ENCODE measurements at regions not wholly inside any gene's neighbourhood (a gene's known extent, or its start where the extent isn't known, plus 50 kb on each side); places are given as distances from the start of the nearest gene placed in this dataset.

DNA sequence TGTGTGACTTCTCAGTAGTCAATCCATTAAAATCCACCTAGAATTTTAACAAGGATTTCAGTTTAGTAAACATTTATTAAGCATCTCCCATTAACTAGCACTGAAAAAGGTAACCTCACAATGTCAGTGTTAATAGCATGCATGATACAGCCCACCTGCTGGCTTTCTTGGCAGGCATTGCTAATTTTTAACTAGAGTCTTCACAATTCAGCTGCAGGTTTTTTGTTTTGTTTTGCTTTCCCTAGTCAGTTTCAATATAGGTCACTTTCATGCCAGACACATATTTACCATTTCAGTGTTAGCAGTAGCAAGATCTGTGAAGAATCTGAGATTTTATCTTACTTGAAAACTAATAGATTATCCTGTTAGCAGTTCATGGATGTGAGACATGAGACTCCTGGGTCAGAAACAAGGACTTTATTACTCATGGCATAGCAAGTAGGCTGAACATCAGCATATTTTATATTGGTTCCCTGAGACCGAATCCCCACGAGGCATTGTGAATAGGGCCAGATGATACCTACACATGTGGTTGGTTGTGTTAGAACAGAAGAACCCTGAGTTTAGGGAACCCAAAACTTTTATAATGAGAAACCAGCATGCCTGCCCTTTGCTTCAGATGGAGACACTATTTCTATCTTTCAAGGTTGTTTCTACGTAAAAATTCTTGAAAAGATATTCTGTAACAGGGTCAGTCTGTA is 198.0 kb upstream of the HTR2A start:
- Histone ChIP-seq H3K4me2 (ENCODE audit: low read length) (no peak overlapping the region), H3K27ac (ENCODE audit: low read length) (no peak overlapping the region), H2AFZ (ENCODE audit: low read depth, low read length) (no peak overlapping the region)

DNA sequence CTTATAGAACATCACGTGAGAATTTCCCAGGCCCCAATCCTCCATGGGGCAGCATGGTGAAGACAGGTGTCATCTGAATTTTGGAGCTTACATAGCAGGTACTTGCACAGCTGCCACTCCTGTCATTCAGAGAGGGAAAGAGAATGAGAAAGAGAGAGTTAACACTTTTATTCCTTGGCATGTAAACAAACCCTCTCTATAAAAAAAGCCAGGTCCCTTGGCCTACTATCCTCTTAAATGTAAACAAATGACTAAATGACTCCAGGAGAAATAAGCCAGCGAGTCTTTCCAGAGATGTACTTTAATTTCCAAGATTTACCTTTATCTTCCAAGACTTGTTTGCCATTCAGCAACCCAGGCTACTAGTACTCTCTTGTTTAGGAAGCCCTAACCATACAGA is 195.3 kb upstream of the HTR2A start:
- Histone ChIP-seq H3K9me3 (ENCODE audit: low read length) (no peaks in the 10 kb centered on the region), H3F3A (ENCODE audit: insufficient read depth, low read length, poor library complexity, severe bottlenecking) (no peaks in the 10 kb centered on the region), H3K4me3 (ENCODE audit: low read length) (no peak overlapping the region), H3K9me2 (ENCODE audit: insufficient read depth, low read length) (no peaks in the 10 kb centered on the region), H2AFZ (ENCODE audit: low read depth, low read length) (no peak overlapping the region), H3K36me3 (ENCODE audit: insufficient read depth, low read length) (no peaks in the 10 kb centered on the region), H3K9ac (ENCODE audit: low read length) (no peak overlapping the region), H4K20me1 (ENCODE audit: insufficient read depth) (no peaks in the 10 kb centered on the region), H3K79me2 (replicated peaks; ENCODE audit: insufficient read depth, low read length) (no peaks in the 10 kb centered on the region), H3K27me3 (ENCODE audit: insufficient read depth, low read depth, low read length) (no peaks in the 10 kb centered on the region), H3K27ac (ENCODE audit: low read length) (no peak overlapping the region), H3K4me2 (ENCODE audit: low read length) (no peak overlapping the region)
- TF ChIP-seq MXI1 (conservative IDR thresholded peaks at IDR 0.05; ENCODE audit: poor library complexity, severe bottlenecking) (no peak), TAF1 (IDR thresholded peaks at IDR 0.05; ENCODE audit: low read depth) (no peak), SMC3 (conservative IDR thresholded peaks at IDR 0.05; ENCODE audit: poor library complexity) (no peak), EZH2 (IDR thresholded peaks at IDR 0.05; ENCODE audit: borderline replicate concordance, insufficient read depth, low read length, poor library complexity, severe bottlenecking) (no peak), EP300 (conservative IDR thresholded peaks at IDR 0.05; ENCODE audit: poor library complexity, severe bottlenecking) (no peak), POLR2AphosphoS5 (IDR thresholded peaks at IDR 0.05) (no peak), RAD21 (conservative IDR thresholded peaks at IDR 0.05) (no peak)
- TF ChIP-seq, protein P1, sequence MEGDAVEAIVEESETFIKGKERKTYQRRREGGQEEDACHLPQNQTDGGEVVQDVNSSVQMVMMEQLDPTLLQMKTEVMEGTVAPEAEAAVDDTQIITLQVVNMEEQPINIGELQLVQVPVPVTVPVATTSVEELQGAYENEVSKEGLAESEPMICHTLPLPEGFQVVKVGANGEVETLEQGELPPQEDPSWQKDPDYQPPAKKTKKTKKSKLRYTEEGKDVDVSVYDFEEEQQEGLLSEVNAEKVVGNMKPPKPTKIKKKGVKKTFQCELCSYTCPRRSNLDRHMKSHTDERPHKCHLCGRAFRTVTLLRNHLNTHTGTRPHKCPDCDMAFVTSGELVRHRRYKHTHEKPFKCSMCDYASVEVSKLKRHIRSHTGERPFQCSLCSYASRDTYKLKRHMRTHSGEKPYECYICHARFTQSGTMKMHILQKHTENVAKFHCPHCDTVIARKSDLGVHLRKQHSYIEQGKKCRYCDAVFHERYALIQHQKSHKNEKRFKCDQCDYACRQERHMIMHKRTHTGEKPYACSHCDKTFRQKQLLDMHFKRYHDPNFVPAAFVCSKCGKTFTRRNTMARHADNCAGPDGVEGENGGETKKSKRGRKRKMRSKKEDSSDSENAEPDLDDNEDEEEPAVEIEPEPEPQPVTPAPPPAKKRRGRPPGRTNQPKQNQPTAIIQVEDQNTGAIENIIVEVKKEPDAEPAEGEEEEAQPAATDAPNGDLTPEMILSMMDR (IDR thresholded peaks at IDR 0.05; ENCODE audit: poor library complexity, severe bottlenecking), result no peak
- TF ChIP-seq, protein P2, sequence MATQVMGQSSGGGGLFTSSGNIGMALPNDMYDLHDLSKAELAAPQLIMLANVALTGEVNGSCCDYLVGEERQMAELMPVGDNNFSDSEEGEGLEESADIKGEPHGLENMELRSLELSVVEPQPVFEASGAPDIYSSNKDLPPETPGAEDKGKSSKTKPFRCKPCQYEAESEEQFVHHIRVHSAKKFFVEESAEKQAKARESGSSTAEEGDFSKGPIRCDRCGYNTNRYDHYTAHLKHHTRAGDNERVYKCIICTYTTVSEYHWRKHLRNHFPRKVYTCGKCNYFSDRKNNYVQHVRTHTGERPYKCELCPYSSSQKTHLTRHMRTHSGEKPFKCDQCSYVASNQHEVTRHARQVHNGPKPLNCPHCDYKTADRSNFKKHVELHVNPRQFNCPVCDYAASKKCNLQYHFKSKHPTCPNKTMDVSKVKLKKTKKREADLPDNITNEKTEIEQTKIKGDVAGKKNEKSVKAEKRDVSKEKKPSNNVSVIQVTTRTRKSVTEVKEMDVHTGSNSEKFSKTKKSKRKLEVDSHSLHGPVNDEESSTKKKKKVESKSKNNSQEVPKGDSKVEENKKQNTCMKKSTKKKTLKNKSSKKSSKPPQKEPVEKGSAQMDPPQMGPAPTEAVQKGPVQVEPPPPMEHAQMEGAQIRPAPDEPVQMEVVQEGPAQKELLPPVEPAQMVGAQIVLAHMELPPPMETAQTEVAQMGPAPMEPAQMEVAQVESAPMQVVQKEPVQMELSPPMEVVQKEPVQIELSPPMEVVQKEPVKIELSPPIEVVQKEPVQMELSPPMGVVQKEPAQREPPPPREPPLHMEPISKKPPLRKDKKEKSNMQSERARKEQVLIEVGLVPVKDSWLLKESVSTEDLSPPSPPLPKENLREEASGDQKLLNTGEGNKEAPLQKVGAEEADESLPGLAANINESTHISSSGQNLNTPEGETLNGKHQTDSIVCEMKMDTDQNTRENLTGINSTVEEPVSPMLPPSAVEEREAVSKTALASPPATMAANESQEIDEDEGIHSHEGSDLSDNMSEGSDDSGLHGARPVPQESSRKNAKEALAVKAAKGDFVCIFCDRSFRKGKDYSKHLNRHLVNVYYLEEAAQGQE (IDR thresholded peaks at IDR 0.05; ENCODE audit: borderline replicate concordance), result no peak

More for the DNA sequence above, 198.0 kb upstream of the HTR2A start:
- Histone ChIP-seq H4K20me1 (ENCODE audit: insufficient read depth) (no peaks in the 10 kb centered on the region), H3K79me2 (replicated peaks; ENCODE audit: insufficient read depth, low read length) (no peaks in the 10 kb centered on the region), H3K9me3 (ENCODE audit: low read length) (no peaks in the 10 kb centered on the region), H3K9ac (ENCODE audit: low read length) (no peak overlapping the region), H3K4me3 (ENCODE audit: low read length) (no peak overlapping the region), H3K36me3 (ENCODE audit: insufficient read depth, low read length) (no peaks in the 10 kb centered on the region), H3F3A (ENCODE audit: insufficient read depth, low read length, poor library complexity, severe bottlenecking) (no peaks in the 10 kb centered on the region), H3K27me3 (ENCODE audit: insufficient read depth, low read depth, low read length) (no peaks in the 10 kb centered on the region), H3K9me2 (ENCODE audit: insufficient read depth, low read length) (no peaks in the 10 kb centered on the region)
- no peak for TF ChIP-seq EP300 (conservative IDR thresholded peaks at IDR 0.05; ENCODE audit: poor library complexity, severe bottlenecking)
- TF ChIP-seq, protein P1 (IDR thresholded peaks at IDR 0.05; ENCODE audit: poor library complexity, severe bottlenecking), result no peak

Measured in neural cell (in vitro differentiated cells).